ENCODE measurements at regions not wholly inside any gene's neighbourhood (a gene's known extent, or its start where the extent isn't known, plus 50 kb on each side); places are given as distances from the start of the nearest gene placed in this dataset.

DNA sequence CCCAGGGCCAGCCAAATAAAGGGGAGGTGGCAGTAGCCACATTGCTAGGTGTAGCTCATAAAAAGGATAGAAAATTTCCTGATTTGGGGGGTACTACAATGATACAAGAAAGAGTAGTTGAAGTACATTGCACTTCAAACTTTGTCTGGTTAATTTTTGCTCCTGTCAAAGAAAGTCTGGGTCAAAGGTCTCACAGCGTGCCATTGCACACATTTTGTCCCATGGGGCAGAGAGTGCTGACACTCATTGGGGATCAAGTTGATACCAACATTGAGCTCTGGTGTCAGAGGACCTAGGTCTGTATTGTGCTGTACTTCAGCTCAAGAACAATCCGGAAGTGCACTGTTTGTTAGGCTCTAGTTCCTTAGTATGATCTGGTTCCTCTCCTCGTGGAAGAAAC, 229.2 kb upstream of the AGTR2 start:
- DNase-seq (ENCODE audit: low read depth, low spot score) (no peak), FAIRE-seq (no peak), ATAC-seq (no peak)
- in situ Hi-C loops (cut with MboI) = loop anchor here (10.0 kb wide), 1 partner anchor 287 kb away; no protein-coding TSS in a partner anchor
- Histone ChIP-seq H3K9ac (ENCODE audit: control insufficient read depth, insufficient read depth, low read length) (no peak overlapping the region), H3K27me3 (replicated peaks in 1 of 2; ENCODE audit: control insufficient read depth in 2 of 2, insufficient read depth in 2 of 2, low read length in 1 of 2) (no peaks in the 10 kb centered on the region), H4K20me1 (ENCODE audit: control insufficient read depth, insufficient read depth) (no peaks in the 10 kb centered on the region), H3K79me2 (ENCODE audit: control insufficient read depth, insufficient read depth, low read length) (no peaks in the 10 kb centered on the region), H3K4me2 (ENCODE audit: control insufficient read depth, insufficient read depth) (no peak overlapping the region), H3K27ac (ENCODE audit: control insufficient read depth, insufficient read depth) (no peak overlapping the region), H3K4me1 (ENCODE audit: control insufficient read depth, insufficient read depth, low read length) (peaks cover 11% of the 10 kb centered on the region; the same call in 1 of the 2 replicates), H3K36me3 (ENCODE audit: control insufficient read depth in 2 of 2, insufficient read depth in 2 of 2, low read length in 1 of 2) (no peaks in the 10 kb centered on the region), H2AFZ (ENCODE audit: control insufficient read depth, low read depth, low read length) (peak overlapping the region; percentile 8; the same call in 1 of the 2 replicates), H3K4me3 (no peak overlapping the region), H3K9me3 (replicated peaks; ENCODE audit: control insufficient read depth, insufficient read depth, low read length) (no peaks in the 10 kb centered on the region; the same call in 2 of the 3 replicates)
- ChIA-PET POLR2A (interaction anchor here (0.7 to 0.9 kb wide), 2 partner anchors 17 to 28 kb away, joined by 3 to 4 read pairs; no protein-coding TSS in a partner anchor), SMC1A (ENCODE audit: uncharacterized antibody, unreplicated experiment) (interaction anchor here (1.3 to 1.9 kb wide), 4 partner anchors 18 to 611 kb away, joined by 4 to 9 read pairs (median 6); no protein-coding TSS in a partner anchor), RAD21 (ENCODE audit: unreplicated experiment) (interaction anchor here (0.6 to 3.5 kb wide), 4 partner anchors 15 to 50 kb away, joined by 3 to 21 read pairs (median 4); no protein-coding TSS in a partner anchor), CTCF (interaction anchor here (0.6 to 2.2 kb wide), 9 partner anchors 16 to 611 kb away, joined by 3 to 7 read pairs (median 4); no protein-coding TSS in a partner anchor)
- WGBS (ENCODE audit: insufficient coverage, insufficient replicate concordance, low lambda C conversion rate, missing lambda C conversion rate) = 42% methylated on average over 3 of the region's 3 CpGs
- intact Hi-C loops (cut with micrococcal nuclease; ENCODE audit: unreplicated experiment) = loop anchor here (2.0 to 5.0 kb wide), 2 partner anchors 43 to 249 kb away; no protein-coding TSS in a partner anchor
- no TSS peak for BruUV-seq (replicated peaks)
- TF ChIP-seq CBX3 (IDR thresholded peaks at IDR 0.05; ENCODE audit: borderline replicate concordance, low read depth) (no peak), RBBP5 (conservative IDR thresholded peaks at IDR 0.05) (no peak), RB1 (IDR thresholded peaks at IDR 0.05; ENCODE audit: borderline replicate concordance) (no peak), SRF (IDR thresholded peaks at IDR 0.05; ENCODE audit: low read depth in 2 of 2, low read length in 2 of 2) (no peak), RCOR1 (conservative IDR thresholded peaks at IDR 0.05; ENCODE audit: low read depth, low read length) (no peak), RUNX3 (IDR thresholded peaks at IDR 0.05; ENCODE audit: low read length) (no peak), EED (IDR thresholded peaks at IDR 0.05; ENCODE audit: low read depth) (no peak), SPI1 (IDR thresholded peaks at IDR 0.05; ENCODE audit: borderline replicate concordance, insufficient read depth, low read depth, low read length) (no peak), ZBED1 (IDR thresholded peaks at IDR 0.05; ENCODE audit: borderline replicate concordance) (no peak), GABPA (IDR thresholded peaks at IDR 0.05; ENCODE audit: low read depth) (no peak), CHD1 (IDR thresholded peaks at IDR 0.05; ENCODE audit: low read depth, low read length) (no peak), PML (IDR thresholded peaks at IDR 0.05; ENCODE audit: low read length) (no peak), STAT3 (IDR thresholded peaks at IDR 0.05; ENCODE audit: low read depth, low read length) (no peak), SP1 (IDR thresholded peaks at IDR 0.05; ENCODE audit: low read depth, low read length) (no peak), CREM (IDR thresholded peaks at IDR 0.05; ENCODE audit: low read depth) (no peak)
- TF ChIP-seq, protein P1, sequence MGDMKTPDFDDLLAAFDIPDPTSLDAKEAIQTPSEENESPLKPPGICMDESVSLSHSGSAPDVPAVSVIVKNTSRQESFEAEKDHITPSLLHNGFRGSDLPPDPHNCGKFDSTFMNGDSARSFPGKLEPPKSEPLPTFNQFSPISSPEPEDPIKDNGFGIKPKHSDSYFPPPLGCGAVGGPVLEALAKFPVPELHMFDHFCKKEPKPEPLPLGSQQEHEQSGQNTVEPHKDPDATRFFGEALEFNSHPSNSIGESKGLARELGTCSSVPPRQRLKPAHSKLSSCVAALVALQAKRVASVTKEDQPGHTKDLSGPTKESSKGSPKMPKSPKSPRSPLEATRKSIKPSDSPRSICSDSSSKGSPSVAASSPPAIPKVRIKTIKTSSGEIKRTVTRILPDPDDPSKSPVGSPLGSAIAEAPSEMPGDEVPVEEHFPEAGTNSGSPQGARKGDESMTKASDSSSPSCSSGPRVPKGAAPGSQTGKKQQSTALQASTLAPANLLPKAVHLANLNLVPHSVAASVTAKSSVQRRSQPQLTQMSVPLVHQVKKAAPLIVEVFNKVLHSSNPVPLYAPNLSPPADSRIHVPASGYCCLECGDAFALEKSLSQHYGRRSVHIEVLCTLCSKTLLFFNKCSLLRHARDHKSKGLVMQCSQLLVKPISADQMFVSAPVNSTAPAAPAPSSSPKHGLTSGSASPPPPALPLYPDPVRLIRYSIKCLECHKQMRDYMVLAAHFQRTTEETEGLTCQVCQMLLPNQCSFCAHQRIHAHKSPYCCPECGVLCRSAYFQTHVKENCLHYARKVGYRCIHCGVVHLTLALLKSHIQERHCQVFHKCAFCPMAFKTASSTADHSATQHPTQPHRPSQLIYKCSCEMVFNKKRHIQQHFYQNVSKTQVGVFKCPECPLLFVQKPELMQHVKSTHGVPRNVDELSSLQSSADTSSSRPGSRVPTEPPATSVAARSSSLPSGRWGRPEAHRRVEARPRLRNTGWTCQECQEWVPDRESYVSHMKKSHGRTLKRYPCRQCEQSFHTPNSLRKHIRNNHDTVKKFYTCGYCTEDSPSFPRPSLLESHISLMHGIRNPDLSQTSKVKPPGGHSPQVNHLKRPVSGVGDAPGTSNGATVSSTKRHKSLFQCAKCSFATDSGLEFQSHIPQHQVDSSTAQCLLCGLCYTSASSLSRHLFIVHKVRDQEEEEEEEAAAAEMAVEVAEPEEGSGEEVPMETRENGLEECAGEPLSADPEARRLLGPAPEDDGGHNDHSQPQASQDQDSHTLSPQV (IDR thresholded peaks at IDR 0.05) = no peak
- TF ChIP-seq, protein P2, sequence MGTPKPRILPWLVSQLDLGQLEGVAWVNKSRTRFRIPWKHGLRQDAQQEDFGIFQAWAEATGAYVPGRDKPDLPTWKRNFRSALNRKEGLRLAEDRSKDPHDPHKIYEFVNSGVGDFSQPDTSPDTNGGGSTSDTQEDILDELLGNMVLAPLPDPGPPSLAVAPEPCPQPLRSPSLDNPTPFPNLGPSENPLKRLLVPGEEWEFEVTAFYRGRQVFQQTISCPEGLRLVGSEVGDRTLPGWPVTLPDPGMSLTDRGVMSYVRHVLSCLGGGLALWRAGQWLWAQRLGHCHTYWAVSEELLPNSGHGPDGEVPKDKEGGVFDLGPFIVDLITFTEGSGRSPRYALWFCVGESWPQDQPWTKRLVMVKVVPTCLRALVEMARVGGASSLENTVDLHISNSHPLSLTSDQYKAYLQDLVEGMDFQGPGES (IDR thresholded peaks at IDR 0.05) = no peak
- TF ChIP-seq, protein P3, sequence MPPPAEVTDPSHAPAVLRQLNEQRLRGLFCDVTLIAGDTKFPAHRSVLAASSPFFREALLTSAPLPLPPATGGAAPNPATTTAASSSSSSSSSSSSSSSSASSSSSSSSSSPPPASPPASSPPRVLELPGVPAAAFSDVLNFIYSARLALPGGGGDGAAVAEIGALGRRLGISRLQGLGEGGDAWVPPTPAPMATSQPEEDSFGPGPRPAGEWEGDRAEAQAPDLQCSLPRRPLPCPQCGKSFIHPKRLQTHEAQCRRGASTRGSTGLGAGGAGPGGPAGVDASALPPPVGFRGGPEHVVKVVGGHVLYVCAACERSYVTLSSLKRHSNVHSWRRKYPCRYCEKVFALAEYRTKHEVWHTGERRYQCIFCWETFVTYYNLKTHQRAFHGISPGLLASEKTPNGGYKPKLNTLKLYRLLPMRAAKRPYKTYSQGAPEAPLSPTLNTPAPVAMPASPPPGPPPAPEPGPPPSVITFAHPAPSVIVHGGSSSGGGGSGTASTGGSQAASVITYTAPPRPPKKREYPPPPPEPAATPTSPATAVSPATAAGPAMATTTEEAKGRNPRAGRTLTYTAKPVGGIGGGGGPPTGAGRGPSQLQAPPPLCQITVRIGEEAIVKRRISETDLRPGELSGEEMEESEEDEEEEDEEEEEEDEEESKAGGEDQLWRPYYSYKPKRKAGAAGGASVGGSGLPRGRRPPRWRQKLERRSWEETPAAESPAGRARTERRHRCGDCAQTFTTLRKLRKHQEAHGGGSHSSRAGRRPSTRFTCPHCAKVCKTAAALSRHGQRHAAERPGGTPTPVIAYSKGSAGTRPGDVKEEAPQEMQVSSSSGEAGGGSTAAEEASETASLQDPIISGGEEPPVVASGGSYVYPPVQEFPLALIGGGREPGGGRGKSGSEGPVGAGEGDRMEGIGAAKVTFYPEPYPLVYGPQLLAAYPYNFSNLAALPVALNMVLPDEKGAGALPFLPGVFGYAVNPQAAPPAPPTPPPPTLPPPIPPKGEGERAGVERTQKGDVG (CRISPR knock-in tag; IDR thresholded peaks at IDR 0.05) = no peak

All from GM12878 (cell line).